HPDE6-E6E7 (cell line): ENCODE measurements at regions not wholly inside any gene's neighbourhood (a gene's known extent, or its start where the extent isn't known, plus 50 kb on each side); places are given as distances from the start of the nearest gene placed in this dataset.
"Not testable (repeated sequence)": the region's sequence is repeated elsewhere in the genome, so short reads cannot be mapped to it uniquely, and the experiment has no call there.

Source experiments
- DNase-seq: peaks from one replicate; pipeline ENCODE4 v3.0.0; 2011; ENCODE audit warnings: missing footprints; ENCODE audit errors: extremely low spot score

GRCh38 chr7:136419740-136420139, 442.6 kb upstream of the MTPN start:
- DNase-seq = not testable (repeated sequence)

DNA sequence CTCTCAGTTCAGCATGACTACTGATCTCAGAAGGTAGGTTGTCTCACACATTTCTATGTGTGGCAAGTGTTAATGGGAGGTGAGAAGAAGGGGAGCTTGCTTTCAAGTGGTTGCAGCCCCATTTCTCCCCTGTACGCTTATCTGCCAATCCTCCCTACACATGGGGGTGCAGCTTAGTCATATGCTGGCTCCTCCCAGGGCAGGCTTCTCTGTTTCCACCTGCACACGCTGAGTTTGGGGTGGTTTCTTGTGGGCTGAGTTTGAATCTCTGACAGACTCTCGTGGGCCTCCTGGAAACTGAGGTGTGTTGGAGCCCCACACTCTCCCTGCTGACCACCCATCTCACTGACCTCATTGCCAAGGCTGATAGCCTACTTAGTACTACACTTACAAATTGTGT, 435.8 kb upstream of the MTPN start:
- DNase-seq = no peak

GRCh38 chr7:136405931-136406777, 429.0 kb upstream of the MTPN start:
- DNase-seq = peak; percentile 32

DNA sequence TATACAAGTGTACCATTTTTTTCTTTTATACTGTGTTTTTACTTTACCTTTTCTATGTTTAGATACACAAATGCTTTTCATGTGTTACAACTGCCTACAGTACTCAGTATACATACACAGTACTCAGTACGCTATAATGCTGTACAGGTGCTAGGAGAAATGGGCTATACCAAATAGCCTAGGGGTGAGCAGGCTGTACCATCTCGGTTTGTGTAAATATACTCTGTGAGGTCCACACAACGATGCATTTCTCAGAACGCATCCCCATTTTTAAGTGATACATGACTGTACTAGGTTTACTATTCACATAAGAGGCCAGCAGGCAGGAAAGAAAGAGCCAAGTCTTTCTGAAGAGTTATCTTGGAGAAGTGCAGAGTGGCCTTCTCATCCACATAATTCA, 426.4 kb upstream of the MTPN start:
- DNase-seq = no peak

- DNase-seq = no peak
Measured at GRCh38 chr7:136400877-136401276, 423.7 kb upstream of the MTPN start.

DNA sequence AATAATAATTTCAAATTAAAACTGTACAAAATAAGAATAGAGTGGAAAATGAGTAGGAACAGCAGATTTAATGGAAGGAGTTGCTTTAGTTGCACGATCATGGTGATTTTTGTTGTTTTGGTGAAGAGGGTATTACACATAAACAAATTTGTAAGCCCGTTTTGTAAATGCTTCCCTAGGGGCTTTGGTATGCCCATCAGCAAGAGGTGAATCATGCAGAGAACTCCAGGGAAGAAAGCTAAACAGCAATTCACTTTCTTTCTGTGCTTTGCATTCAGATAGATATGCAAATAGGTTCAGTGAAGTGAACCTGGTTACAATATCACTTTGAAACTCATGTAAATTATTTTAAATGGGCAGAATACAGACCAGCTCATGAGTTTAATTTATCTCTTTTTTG, 422.2 kb upstream of the MTPN start:
- no peak for DNase-seq

GRCh38 chr7:136392856-136393255, 415.7 kb upstream of the MTPN start:
- no peak for DNase-seq

DNA sequence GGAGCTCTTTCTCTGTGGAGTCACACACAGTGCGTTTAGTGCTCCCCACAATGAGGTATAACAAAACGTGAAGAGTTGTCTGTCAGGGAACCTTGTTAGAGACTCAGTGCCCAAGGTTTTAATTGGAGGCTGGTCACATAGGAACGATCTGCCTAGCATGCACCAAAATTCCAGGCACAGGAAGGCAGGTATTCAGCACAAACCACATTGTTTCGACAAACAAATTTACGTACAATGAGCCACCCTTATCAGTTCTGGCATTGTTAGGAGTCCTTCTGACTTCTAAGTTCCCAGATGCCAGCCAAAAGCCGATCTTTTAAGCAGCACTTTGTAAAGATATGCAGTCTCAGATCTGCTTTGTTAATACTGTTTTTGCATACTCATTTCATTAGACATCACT, 414.2 kb upstream of the MTPN start:
- no peak for DNase-seq

- DNase-seq = no peak
Measured at GRCh38 chr7:136389933-136390332, 412.8 kb upstream of the MTPN start.

GRCh38 chr7:136386876-136387275, 409.7 kb upstream of the MTPN start:
- DNase-seq = no peak

DNA sequence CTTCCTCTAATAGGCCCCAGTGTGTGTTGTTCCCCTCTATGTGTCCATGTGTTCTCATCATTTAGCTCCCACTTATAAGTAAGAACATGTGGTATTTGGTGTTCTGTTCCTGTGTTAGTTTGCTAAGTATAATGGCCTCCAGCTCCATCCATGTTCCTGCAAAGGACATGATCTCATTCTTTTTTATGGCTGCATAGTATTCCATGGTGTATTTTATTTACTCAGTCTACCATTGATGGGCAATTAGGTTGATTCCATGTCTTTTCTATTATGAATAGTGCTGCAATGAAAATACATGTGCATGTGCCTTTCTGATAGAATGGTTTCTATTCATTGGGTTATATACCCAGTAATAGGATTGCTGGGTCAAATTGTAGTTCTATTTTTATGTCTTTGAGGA, 394.2 kb upstream of the MTPN start:
- not testable (repeated sequence) for DNase-seq

DNA sequence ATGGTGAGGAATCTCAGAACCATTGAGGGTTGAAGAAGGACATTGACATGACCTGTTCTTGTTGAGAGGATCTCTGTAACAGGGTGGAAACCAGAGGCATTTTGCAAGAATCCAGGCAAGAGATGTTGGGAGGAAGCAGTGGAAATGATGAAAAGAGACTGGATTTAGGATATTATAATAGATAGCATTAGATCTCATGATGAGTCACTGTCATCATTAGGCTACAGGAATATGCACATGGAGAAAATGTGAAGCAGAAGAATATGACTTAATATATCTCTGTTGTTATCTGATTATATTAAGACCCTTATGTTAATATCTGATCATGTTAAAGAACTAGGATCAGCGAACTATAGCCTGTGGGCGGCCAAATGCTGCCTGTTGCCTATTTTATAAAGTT, 393.0 kb upstream of the MTPN start:
- no peak for DNase-seq

DNA sequence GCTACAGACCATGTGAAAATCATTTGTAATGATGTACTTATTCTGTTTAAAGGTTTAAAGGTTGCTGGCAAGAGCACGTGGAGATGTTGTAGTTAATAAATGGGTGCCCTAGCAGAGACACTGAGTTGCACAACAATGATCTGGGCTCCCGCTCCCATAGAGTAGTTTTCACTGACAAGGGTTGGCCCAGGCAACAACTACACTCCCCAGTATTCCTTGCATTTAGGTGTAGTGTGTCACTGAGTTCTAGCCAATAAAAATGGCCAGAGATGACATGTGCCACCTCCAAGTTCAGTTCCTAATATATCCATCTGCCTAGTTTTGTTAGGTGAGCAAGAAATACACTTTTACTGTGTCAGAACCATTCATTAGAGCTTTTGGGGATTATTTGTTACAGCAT, 392.1 kb upstream of the MTPN start:
- no peak for DNase-seq

- no peak for DNase-seq
Measured at GRCh38 chr7:136359333-136359903, 382.3 kb upstream of the MTPN start.

- DNase-seq = no peak
Measured at GRCh38 chr7:136353287-136353686, 376.1 kb upstream of the MTPN start.

DNA sequence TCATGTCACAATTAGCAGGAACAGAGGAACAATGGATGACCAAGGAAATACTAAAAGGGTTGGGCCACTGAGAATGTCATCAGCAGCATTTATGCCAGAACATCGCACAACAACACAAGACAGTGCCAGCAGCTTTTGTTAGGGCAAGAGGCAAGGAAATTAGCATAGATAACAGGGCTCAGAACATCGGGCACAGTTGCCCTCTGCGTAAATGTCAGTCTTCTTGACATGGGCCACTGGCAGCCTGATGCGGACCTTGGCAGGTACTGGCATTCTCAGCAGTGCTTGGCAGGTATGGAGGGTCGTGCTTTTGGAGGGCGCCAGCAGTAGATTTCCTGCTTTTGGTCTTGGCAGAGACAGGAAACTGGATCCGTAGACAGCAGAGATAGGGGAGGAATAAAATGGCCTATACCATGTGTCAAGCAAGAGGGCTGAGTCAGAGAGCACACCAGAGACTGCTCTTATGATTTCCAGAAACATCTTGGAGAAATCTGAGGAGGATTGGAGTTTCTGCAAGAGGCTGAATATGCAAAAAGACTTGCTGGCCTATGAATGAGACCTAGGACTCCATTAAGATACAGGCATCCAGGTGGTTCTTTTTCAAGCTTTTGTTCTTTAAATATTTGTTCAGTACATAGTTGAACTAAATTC, 371.5 kb upstream of the MTPN start:
- no peak for DNase-seq

DNA sequence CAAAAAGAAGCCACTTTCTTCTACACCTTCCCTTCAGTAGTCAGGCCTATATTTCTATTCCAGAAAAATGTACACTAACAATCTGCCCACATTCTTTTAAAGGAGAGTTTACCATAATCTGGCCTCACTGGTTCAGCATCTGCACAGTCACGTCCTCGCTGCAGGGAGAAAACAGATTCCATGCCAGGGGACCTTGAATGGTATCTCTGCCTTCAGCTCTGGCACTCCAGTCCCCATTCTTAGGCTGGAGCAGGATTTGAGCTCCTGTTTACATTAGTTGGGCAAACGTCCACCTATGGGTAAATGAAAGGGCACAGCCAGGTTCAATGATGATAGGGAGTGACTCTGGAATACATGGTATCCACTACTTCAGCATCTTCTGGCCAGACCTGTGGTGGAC, 371.0 kb upstream of the MTPN start:
- DNase-seq = no peak

DNA sequence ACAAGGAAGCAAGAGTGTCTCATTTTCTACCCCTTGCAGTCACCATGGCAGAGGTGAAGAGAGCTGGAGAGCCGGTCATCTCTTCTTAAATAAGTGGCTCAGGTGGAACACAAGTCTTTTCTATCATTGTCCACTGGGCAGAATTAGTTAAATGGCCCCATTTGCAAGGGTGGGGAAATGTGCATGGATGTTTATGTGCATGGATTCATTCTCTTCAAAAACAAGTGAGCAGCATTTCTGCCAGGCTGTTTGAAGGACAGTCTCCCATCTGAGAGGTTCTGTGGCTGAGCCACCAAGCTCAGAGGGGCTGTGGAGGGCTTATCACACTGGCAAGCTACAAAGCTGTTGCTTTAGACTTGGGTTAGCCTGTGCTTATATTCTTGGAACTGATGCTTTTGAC, 370.3 kb upstream of the MTPN start:
- no peak for DNase-seq

DNA sequence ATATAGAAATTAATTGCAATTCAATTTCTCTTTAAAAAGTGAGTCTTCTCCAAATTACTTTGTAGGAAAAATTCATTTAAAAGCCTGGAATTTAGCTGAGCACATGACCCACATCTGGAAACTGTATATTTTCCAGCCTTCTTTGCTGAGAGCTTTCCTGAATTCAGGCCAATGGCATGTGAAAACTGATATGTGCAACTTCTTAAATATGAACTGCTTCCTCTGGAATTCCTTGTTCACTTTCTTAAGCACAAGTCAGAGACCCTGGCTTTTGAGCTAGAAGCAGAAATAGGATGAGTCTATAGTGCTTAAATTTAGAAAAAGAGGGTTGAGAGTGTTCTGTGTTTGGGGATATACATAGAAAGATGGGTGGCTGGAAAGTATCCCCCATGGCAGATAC, 365.1 kb upstream of the MTPN start:
- DNase-seq = no peak

- DNase-seq = no peak
Measured at GRCh38 chr7:136339464-136339863, 362.3 kb upstream of the MTPN start.

DNA sequence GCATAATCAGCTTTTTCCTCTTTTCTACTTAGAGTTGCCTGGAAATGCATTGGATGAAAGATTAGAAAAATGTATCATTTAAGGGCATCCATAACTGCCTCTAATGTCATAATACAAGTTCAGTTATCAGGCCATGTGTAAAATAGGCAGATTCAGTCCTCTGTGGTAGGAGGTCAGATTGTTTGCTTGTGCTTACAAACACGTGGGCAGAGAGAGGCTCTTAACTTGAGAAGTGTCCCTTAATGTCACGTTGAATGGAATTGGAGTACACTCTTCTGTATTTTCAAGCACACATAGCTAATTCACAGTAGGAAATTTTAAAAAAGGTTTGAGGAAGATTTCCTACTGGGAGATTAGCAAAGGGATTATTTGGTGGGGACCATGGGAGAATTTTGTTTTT, 359.8 kb upstream of the MTPN start:
- DNase-seq = no peak

DNA sequence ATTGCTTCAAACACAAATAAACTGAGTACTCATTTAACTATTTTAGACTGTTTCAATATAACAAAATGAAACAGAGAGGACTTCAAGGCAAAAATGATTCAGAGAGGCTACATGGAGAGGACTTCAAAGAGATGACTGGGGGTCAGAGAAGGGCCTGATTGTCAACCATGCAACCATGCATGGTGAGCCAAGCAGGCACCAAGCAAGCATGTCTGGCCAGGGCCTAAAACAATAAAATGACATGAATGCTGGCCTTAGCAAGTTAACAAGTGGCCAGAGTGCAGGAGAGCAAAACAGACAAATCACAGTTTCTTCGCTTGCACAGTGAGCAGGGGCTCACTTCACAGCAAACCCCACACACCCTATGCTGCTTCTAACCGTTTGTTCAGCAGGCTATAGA, 356.5 kb upstream of the MTPN start:
- DNase-seq = no peak

DNA sequence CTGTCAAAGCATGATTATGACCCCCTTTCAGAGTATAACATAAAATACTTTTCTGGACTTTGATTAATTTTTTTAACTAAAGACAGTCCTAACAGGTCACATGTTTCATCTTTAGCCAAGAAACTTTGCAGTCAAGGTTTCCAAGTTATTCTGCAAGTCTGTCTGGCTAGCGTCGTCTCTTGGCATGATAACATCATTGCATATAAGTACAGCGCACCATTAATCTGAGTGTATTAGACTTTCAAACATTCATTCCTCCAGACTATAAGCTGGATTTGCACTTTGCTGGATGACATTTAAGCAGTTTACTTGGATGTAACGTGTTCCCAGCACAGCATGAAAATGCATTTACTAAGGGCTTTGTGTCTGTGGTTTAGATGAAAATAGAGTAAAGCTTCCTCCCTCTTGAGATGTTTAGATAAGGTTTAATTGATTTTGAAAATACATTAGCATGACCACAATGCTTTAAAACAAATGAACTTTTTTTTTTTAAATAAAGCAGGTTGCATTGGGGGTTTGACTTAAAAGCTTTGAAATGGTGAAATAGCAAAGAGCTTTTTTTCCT, 349.0 kb upstream of the MTPN start:
- no peak for DNase-seq
